GM12878 (cell line): ENCODE measurements at regions not wholly inside any gene's neighbourhood (a gene's known extent, or its start where the extent isn't known, plus 50 kb on each side); places are given as distances from the start of the nearest gene placed in this dataset.

Experiments
- BCL3 ChIP-seq: IDR thresholded peaks from 2 replicates; pipeline ENCODE4 v1.6.1; 2011; ENCODE audit warnings: borderline replicate concordance, low read depth, mild to moderate bottlenecking, moderate library complexity, low read length; ENCODE audit not compliant: insufficient read depth, poor library complexity, severe bottlenecking
- MYC ChIP-seq: IDR thresholded peaks from 2 replicates; pipeline ENCODE4 v1.6.1; 2011; ENCODE audit warnings: mild to moderate bottlenecking, low read length, moderate library complexity, inconsistent platforms; ENCODE audit not compliant: insufficient read depth, insufficient replicate concordance, insufficient read length, severe bottlenecking
- NFIC ChIP-seq: IDR thresholded peaks from 2 replicates; pipeline ENCODE4 v1.6.1; 2012; ENCODE audit warnings: low read depth, mild to moderate bottlenecking, inconsistent platforms, low read length, moderate library complexity
- NFXL1 ChIP-seq: fragments of 450-650 bp; IDR thresholded peaks from 2 replicates; pipeline ENCODE4 v1.6.1; 2017; ENCODE audit warnings: antibody characterized with exemption, mild to moderate bottlenecking, borderline replicate concordance
- RCOR1 ChIP-seq: conservative IDR thresholded peaks from 2 replicates; pipeline ENCODE4 v1.6.1; 2012; ENCODE audit warnings: low read depth, low read length, improper control_type of control experiment
- REST ChIP-seq: IDR thresholded peaks from 2 replicates; pipeline ENCODE4 v1.6.1; 2012; ENCODE audit warnings: mild to moderate bottlenecking, low read depth, low read length
- ZNF207 ChIP-seq: fragments of 450-650 bp; IDR thresholded peaks from 2 replicates; pipeline ENCODE4 v1.6.1; 2014; ENCODE audit warnings: antibody characterized with exemption, mild to moderate bottlenecking, borderline replicate concordance
- TF ChIP-seq, protein P1 (sequence below): IDR thresholded peaks from 2 replicates; pipeline ENCODE4 v1.6.1; 2011; ENCODE audit warnings: mild to moderate bottlenecking, low read depth, low read length, moderate library complexity; ENCODE audit not compliant: insufficient replicate concordance

GRCh38 chr16:47885489-47885888, 270.3 kb downstream of the ABCC12 start (continued):
- TF ChIP-seq ZNF207 (no peak), BCL3 (no peak), REST (no peak), RCOR1 (no peak), NFXL1 (no peak), MYC (no peak), NFIC (no peak)
- TF ChIP-seq, protein P1, sequence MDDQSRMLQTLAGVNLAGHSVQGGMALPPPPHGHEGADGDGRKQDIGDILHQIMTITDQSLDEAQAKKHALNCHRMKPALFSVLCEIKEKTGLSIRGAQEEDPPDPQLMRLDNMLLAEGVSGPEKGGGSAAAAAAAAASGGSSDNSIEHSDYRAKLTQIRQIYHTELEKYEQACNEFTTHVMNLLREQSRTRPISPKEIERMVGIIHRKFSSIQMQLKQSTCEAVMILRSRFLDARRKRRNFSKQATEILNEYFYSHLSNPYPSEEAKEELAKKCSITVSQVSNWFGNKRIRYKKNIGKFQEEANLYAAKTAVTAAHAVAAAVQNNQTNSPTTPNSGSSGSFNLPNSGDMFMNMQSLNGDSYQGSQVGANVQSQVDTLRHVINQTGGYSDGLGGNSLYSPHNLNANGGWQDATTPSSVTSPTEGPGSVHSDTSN = no peak
